HG03045 (cell line): ENCODE measurements at regions not wholly inside any gene's neighbourhood (a gene's known extent, or its start where the extent isn't known, plus 50 kb on each side); places are given as distances from the start of the nearest gene placed in this dataset.
"Not testable (repeated sequence)": the region's sequence is repeated elsewhere in the genome, so short reads cannot be mapped to it uniquely, and the experiment has no call there.

ENCODE experiments used
- ATAC-seq: cut with Tn5 transposase; IDR thresholded peaks from one replicate; pipeline ENCODE4 v1.9.1; 2021; ENCODE audit warnings: mild to moderate bottlenecking, moderate library complexity; ENCODE audit not compliant: unreplicated experiment

- no peak for ATAC-seq
Observed at GRCh38 chr4:60913671-60914070, 286.5 kb upstream of the ADGRL3 start.

GRCh38 chr4:60921735-60922134, 278.4 kb upstream of the ADGRL3 start:
- ATAC-seq: not testable (repeated sequence)

DNA sequence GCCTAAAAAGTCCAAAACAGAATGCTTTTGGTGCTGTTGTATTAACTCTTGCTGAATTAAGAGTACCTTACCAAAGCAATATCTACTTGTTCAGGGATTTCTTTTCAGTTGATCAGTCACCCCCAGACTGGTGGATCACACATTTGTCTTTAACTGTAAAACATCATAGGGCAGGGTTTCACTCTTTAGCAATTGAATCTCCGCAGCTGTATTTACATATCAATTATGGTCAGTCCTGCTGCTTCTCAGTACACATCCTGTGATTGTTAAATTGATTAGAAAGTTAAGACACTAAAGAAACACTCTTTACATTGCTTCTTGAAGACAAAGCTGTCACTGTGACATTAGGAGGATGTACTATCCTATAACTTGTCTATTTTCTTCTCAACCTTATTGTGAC, 277.1 kb upstream of the ADGRL3 start:
- no peak for ATAC-seq

DNA sequence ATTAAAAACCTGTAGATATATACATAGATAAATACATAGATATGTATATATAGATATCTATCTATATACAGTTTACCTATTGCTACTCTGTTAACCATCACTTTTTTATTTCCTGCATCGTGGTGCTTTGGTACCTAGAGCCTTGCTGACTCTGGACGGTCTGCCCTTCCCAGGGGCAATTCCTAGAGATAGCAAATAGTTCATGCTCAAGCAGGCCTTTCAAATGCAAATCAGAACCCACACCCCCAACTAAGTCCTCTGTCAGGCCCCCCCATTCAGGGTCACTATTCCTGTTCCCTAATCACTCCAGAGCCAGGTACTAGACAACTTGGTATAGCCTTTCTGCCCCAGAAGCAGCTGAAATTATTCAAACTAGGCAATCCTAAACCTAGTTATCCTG, 273.5 kb upstream of the ADGRL3 start:
- ATAC-seq: no peak

DNA sequence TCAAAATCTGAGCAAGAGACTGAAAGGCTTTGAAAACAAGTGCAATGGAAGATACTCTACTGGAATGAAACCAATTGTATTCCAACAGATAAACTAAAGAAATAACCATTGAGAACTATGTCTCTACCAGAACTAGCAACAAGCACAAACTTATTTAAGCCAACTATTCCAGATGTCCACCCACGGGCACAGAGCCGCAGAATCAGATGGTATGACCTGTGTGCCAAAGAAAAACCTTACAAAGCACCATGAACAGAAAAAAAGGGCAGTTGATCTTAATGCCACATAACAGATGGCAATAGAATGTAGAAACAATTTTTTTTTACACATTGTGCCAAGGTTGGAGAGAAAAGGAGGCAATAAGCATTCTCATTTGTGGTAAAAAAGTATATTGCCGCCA, 269.3 kb upstream of the ADGRL3 start:
- ATAC-seq: no peak

GRCh38 chr4:60934566-60935295, 265.4 kb upstream of the ADGRL3 start:
- no peak for ATAC-seq

GRCh38 chr4:60938181-60938580, 261.9 kb upstream of the ADGRL3 start:
- no peak for ATAC-seq

GRCh38 chr4:60938621-60939020, 261.5 kb upstream of the ADGRL3 start:
- no peak for ATAC-seq

- ATAC-seq: no peak
Observed at GRCh38 chr4:60944060-60944459, 256.1 kb upstream of the ADGRL3 start.

DNA sequence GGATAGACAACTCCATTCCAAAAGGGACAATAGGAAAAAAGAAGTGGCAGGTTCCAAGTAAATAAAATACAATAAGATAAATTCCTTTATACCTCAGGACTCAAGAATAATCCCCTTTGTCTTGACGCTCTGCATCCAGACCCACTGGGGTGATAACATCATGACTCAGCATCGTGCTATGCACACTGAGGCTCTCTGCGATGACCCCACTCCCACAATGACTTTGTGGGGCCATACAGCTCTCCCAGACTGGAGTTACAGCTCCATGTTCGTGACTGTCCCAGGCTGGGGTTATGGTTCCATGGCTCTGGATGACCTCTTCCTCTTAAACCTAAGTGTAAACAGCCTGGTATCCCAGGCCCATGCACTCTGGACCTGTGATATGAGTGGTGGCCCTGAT, 254.5 kb upstream of the ADGRL3 start:
- ATAC-seq: no peak

GRCh38 chr4:60948008-60948407, 252.1 kb upstream of the ADGRL3 start:
- no peak for ATAC-seq

DNA sequence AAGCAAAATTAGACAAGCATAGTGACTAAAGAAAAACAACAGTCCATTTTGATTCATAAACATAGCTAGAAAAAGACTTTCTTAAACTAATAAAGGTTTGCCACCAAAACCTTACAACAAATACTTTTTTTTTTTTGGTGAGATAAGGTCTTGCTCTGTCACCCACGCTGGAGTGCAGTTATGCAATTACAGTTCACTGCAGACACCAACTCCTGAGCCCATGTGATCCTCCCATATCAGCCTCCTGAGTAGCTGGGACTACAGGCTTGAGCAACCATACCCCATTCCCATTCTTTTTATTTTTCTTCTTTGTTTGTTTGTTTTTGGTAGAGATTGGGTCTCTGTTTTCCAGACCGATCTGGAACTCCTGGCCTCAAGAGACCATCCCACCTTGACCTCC, 247.2 kb upstream of the ADGRL3 start:
- no peak for ATAC-seq

GRCh38 chr4:60953826-60954225, 246.3 kb upstream of the ADGRL3 start:
- ATAC-seq: no peak

GRCh38 chr4:60962286-60962685, 237.8 kb upstream of the ADGRL3 start:
- no peak for ATAC-seq

DNA sequence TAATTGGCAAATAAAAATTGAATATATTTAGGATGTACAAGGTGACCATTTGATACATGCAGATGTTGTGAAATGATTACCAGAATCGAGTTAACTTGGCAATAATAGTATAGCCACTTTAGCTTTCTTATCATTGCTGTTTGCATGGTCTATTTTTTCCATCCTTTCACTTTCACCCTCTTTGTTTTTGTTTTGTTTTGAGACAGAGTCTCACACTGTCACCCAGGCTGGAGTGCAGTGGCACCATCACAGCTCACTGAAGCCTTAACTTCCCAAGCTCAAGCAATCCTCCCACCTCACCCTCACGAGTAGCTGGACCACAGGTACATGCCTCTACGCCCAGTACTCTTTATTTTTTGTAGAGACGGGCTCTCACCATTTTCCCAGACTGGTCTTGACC, 218.6 kb upstream of the ADGRL3 start:
- no peak for ATAC-seq

- ATAC-seq: no peak
Observed at GRCh38 chr4:60989141-60989540, 211.0 kb upstream of the ADGRL3 start.

- no peak for ATAC-seq
Observed at GRCh38 chr4:60992037-60992436, 208.1 kb upstream of the ADGRL3 start.

- no peak for ATAC-seq
Observed at GRCh38 chr4:61003301-61003700, 196.8 kb upstream of the ADGRL3 start.

GRCh38 chr4:61004651-61005170, 195.4 kb upstream of the ADGRL3 start:
- ATAC-seq: no peak

DNA sequence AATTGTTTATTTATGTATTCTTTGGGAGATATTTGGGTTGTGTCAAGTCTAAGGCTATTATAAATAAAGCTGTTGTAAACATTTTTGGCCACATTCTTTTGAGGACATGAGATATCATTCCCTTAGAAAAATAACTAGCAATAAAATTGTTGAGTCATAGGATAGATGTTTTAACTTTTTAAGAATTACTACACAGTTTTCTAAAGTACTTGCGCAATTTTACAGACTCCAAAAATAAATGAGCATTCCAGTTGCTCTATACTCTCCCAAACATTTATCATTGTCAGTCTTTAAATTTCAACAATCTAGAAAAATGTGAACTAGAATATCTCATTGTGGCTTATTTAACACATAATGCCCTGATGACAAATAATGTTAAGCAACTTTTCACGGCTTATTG, 189.1 kb upstream of the ADGRL3 start:
- no peak for ATAC-seq

GRCh38 chr4:61011936-61012335, 188.2 kb upstream of the ADGRL3 start:
- not testable (repeated sequence) for ATAC-seq

GRCh38 chr4:61024610-61025009, 175.5 kb upstream of the ADGRL3 start:
- ATAC-seq: no peak

GRCh38 chr4:61027939-61028338, 172.2 kb upstream of the ADGRL3 start:
- ATAC-seq: no peak
